ENCODE measurements at regions not wholly inside any gene's neighbourhood (a gene's known extent, or its start where the extent isn't known, plus 50 kb on each side); places are given as distances from the start of the nearest gene placed in this dataset.

- CTCF ChIA-PET (ENCODE audit: low intra/inter-chr PET ratio, low total read pairs): no interaction called here
- intact Hi-C loops (cut with micrococcal nuclease; ENCODE audit: unreplicated experiment) (no loop called here), in situ Hi-C loops (cut with HindIII; ENCODE audit: extremely low pct_ligation_motif_present, low pct_unique_long_range_greater_than_20kb) (no loop called here)
- Histone ChIP-seq H2AFZ (ENCODE audit: low read length) (no peak overlapping the region), H3K9ac (ENCODE audit: insufficient read depth, low read depth, low read length) (no peak overlapping the region), H3K27me3 (ENCODE audit: control insufficient read depth in 1 of 2, insufficient read depth in 2 of 2, low read length in 2 of 2) (no peaks in the 10 kb centered on the region; a peak in 1 of 5 replicates), H3K36me3 (replicated peaks in 1 of 2; ENCODE audit: control insufficient read depth in 1 of 2, insufficient read depth in 2 of 2, low read length in 2 of 2) (no peaks in the 10 kb centered on the region), H3K4me3 (replicated peaks in 1 of 3; ENCODE audit: insufficient read depth in 1 of 3, low read depth in 2 of 3, low read length in 3 of 3) (no peak overlapping the region), H3K79me2 (ENCODE audit: insufficient read depth, low read length) (no peaks in the 10 kb centered on the region), H3K4me1 (ENCODE audit: insufficient read depth, low read length) (no peaks in the 10 kb centered on the region), H3K27ac (ENCODE audit: extremely low read length, insufficient read depth, low read length) (no peak overlapping the region), H4K20me1 (ENCODE audit: insufficient read depth, low read length) (no peaks in the 10 kb centered on the region), H3K9me3 (ENCODE audit: low read length) (no peaks in the 10 kb centered on the region), H3K4me2 (ENCODE audit: low read depth, low read length) (no peak overlapping the region)
- 15% methylated on average over 3 of the region's 3 CpGs for whole genome bisulfite sequencing (ENCODE audit: low lambda C conversion rate)
- FAIRE-seq: no peak
- POLR2A ChIA-PET: no interaction called here
- ATAC-seq: no peak
- BruUV-seq (replicated peaks): no TSS peak
- no peak for DNase-seq (ENCODE audit: low spot score)
- no peak for TF ChIP-seq ARNTL (CRISPR knock-in tag; IDR thresholded peaks at IDR 0.05)
- no peak for TF ChIP-seq ZBTB7A (CRISPR knock-in tag; IDR thresholded peaks at IDR 0.05)
- no peak for TF ChIP-seq TOE1 (CRISPR knock-in tag; IDR thresholded peaks at IDR 0.05)
- no peak for TF ChIP-seq ZBTB14 (CRISPR knock-in tag; IDR thresholded peaks at IDR 0.05)
- no peak for TF ChIP-seq DNMT3B (CRISPR knock-in tag; conservative IDR thresholded peaks at IDR 0.05)
- TF ChIP-seq ZNF264 (CRISPR knock-in tag; IDR thresholded peaks at IDR 0.05): no peak
- TF ChIP-seq, protein P1, sequence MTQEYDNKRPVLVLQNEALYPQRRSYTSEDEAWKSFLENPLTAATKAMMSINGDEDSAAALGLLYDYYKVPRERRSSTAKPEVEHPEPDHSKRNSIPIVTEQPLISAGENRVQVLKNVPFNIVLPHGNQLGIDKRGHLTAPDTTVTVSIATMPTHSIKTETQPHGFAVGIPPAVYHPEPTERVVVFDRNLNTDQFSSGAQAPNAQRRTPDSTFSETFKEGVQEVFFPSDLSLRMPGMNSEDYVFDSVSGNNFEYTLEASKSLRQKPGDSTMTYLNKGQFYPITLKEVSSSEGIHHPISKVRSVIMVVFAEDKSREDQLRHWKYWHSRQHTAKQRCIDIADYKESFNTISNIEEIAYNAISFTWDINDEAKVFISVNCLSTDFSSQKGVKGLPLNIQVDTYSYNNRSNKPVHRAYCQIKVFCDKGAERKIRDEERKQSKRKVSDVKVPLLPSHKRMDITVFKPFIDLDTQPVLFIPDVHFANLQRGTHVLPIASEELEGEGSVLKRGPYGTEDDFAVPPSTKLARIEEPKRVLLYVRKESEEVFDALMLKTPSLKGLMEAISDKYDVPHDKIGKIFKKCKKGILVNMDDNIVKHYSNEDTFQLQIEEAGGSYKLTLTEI (CRISPR knock-in tag; conservative IDR thresholded peaks at IDR 0.05): no peak
- TF ChIP-seq ZFY (CRISPR knock-in tag; IDR thresholded peaks at IDR 0.05): no peak
Measured at GRCh38 chr5:168159425-168159824, 132.0 kb upstream of the WWC1 start.
